GM11168 (cell line): ENCODE measurements at regions not wholly inside any gene's neighbourhood (a gene's known extent, or its start where the extent isn't known, plus 50 kb on each side); places are given as distances from the start of the nearest gene placed in this dataset.
"Not testable (repeated sequence)": the region's sequence is repeated elsewhere in the genome, so short reads cannot be mapped to it uniquely, and the experiment has no call there.

ENCODE experiments used
- in situ Hi-C: fragments of 300-500 bp; cut with MboI; formaldehyde crosslinking; loops from one replicate; pipeline ENCODE4 v1.12.0; 2022; ENCODE audit warnings: low sequenced_read_pairs; ENCODE audit not compliant: unreplicated experiment

DNA sequence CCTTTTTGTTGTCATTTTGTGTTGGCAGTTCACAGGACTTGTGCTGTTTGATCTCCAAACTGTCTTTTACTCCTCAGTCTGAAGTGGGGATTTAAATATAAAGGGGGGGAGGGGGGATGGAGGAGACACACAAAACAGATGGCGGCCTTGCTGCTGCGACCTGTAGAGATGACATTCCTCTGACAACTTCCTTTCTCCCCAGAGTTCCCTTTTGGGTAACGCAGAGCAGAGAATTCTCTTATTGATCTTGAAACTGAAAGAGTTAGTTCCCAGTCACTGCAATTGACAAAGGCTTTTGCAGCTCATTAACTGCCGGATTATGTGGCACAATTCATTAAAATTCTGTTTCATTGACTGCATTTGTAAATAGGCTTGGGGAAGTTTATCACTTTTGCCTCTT lies 279.3 kb downstream of the TSN start:
- in situ Hi-C loops = no loop called here

DNA sequence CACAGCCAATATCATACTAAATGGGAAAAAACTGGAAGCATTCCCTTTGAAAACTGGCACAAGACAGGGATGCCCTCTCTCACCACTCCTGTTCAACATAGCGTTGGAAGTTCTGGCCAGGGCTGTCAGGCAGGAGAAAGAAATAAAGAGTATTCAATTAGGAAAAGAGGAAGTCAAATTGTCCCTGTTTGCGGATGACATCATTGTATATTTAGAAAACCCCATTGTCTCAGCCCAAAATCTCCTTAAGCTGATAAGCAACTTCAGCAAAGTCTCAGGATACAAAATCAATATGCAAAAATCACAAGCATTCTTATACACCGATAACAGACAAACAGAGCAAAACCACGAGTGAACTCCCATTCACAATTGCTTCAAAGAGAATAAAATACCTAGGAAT lies 283.4 kb downstream of the TSN start:
- in situ Hi-C loops = not testable (repeated sequence)

DNA sequence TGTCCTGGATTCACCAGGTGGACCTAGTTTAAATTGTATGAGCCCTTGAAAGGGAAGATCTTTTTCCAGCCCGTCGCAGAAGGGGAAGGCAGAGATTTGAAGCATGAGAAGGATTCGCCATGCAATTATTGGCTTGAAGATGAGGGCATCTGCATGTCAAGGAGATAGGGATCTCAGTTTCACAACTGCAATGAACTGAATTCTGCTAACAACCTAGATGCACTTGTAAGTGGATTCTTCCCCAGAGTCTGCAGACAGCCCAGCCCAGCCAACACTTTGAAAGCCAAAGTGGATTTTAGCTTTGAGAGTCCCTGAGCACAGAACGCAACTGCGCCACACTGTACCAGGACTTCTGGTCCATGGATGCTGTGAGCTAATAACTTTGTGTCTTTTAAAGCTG lies 286.0 kb downstream of the TSN start:
- in situ Hi-C loops = no loop called here

DNA sequence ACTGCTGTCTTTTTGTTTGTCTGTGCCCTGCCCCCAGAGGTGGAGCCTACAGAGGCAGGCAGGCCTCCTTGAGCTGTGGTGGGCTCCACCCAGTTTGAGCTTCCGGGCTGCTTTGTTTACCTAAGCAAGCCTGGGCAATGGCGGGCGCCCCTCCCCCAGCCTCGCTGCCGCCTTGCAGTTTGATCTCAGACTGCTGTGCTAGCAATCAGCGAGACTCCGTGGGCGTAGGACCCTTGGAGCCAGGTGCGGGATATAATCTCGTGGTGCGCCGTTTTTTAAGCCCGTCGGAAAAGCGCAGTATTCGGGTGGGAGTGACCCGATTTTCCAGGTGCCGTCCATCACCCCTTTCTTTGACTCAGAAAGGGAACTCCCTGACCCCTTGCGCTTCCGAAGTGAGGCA lies 296.2 kb downstream of the TSN start:
- in situ Hi-C loops = not testable (repeated sequence)

DNA sequence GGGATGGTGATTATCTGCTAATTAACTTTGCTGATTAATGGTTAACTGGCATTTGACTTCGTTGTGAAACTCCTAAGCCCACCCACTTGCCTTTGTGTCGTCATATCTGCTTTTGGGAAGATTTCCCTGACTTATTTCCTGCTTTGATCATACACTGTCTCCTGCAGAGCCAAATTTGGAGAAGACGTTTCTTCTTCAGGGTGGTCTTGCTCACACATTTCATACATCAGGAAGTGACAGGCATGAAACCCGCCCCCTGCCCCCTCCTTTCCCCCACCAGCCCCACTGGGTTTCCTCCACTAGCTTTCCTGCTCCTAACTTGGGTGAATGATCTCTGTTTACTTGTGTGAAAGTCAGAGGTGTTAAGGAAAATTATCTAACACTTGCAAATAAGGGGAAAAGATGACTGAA lies 300.1 kb downstream of the TSN start:
- in situ Hi-C loops = no loop called here

DNA sequence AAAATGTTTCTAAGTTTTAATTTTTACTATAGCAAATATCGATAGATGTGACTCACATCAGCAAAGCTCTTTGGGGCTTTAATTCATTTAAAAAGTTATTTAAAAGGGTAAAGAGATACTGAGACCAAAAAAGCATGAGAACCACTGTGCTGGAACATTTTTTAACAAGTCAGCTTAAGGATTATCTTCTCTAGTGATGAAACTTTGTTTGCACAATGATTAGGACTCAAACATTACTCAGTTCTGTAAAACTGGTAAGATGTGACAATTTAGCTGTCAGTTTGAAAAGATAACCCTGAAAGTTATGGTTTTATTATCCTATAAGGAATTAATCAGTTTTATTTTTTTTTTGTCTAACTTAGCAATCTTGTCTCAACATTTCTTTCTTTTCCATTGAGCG lies 301.4 kb downstream of the TSN start:
- in situ Hi-C loops = no loop called here

DNA sequence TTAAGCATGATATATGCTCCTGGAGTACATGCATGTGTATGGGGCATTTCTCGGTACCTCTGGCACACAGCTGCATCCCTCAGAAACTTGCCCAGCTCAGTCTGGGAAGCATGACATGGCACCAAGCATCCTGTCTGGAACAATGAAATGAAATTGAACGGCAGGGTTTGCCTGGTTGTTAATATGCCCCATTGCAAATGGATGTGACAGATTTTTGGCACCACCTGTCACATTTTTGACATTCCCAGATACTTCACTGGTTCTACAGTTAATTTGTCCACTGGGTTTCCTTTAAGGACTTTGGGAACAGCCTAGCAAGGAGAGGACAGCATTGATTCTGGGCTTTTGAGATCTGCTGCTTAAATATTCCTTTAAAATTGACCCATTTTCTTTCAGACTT lies 305.8 kb downstream of the TSN start:
- in situ Hi-C loops = no loop called here

DNA sequence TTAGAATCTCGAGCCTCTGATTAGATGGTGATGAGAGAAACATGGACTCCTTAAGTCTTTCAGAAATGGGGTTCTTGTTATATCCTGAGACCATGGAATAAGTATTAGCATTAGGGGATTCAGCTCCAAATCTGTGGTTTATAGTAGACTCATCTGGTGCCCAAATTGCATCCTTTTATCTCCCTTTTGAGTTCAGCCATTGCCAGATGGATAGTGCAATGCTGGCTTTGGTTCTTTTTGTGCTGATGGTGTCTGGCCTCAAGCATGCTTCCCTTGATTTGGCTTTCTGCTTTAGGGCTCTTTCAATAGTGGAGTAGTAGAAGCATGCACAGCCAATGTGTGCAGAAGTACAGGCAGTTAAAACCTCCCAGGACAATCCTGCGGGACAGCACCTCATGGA lies 306.4 kb downstream of the TSN start:
- in situ Hi-C loops = no loop called here

DNA sequence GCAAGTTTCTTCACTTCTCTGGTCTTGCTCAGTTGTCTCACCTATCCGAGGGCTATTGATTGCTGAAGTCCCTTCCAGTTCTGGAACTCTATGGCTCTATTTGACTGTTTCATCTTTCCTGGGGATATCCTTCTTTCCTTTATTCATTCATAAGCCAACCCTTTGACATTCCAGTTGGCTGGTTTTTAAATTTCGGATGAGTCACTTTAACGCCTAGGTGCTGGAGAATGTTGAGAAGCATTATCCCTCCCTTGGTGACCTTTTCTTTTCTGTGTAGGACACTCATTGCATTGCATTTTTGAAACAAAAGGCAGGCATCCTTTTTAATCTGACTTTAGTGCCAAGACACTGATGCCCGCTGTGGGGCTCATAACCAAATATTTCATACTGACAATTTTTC lies 307.1 kb downstream of the TSN start:
- in situ Hi-C loops = no loop called here

DNA sequence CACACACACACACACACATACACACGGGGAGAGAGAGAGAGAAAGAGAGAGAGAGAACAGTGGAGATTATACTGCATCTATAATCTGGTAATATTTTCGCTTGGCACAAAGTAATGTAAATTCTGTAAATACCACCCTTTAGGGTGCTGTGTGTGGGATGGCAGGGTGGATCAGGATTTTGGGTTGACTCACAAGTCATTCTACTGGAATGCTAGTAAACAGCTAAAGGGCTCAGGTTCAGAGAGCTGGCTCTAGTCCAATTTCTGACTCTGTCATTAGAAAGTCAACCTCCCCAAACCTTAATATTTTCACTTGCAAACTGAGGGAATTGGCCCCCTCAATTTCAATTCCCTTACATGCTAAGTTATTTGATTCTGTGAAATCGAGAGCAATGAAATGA lies 308.3 kb downstream of the TSN start:
- in situ Hi-C loops = no loop called here

DNA sequence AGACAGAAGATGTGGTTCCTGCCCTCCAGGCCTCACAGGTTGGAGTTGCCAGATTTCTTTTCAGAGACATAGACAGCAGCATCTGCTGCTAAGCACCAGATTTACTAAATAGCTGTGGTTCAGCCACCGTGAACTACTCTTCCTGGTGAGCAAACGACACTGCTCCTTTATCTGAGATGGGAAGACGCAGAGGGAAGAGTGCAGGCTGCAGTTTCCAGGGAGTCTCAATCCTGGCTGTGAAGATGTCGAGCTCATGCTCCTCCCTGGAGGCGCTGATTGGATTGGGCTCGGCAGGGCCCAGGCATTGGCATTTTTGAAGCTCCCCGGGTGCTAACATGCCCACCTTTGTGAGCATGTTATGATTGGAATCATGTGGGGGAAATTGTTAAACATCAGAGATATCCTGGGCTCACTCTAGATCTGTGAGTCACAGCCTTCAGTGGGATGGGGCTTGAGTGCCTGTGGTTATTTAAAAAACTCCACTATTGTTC lies 314.8 kb downstream of the TSN start:
- in situ Hi-C loops = no loop called here

DNA sequence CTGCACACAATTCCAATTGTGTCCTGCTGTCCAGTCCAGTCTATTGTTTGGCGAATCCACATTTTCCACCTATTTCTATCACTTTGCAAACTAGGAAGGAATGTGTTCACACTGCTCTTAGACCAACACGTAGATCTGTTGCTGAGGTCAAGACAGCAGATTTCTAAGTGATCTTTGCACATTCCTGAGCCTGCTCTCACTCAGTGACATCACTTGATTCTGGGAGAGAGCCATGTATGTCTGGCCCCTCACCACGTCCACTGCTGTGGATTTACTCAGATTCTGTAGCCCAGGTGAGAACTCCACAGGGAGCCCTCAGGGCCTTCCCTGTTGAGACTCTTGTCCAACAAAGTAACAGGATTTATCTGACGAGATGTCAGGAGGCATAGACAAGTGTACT lies 317.2 kb downstream of the TSN start:
- in situ Hi-C loops = no loop called here

DNA sequence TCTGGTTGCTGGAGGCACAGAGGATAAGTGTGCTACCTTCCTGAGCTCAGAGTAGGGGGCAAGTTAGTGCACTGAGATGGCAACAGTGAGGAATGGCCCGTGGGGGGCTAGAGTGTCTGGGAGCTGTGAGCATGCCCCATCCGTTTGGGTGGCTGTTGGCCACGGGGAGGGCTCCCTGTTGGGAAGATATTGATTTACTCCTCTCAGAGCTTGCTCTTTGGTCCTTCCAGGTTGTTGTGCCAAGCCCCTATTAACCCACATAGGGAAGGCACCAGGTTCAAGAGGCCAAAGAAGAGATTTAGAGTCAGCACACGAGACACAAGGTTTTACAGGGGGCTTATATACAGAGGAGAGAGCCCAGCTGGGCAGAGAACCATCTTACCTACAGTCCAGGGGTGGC lies 318.8 kb downstream of the TSN start:
- in situ Hi-C loops = no loop called here

DNA sequence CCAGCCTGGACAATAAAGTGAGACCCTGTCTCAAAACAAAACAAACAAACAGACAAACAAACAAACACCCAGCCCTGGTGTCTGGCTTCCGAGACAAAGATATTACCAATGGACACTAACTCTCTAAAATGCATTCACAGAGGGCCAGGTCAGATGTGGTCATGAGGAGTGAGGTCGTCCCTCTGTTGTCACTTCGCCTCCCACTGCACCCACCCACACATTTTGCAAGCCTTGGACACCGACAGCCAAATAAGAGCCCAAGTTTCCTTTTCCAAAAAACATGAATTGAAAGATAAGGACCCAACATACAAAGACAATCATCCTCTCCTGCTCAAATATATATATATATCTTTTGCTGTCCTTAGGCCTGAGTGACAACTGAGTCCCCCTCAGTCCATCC lies 319.9 kb downstream of the TSN start:
- in situ Hi-C loops = no loop called here

DNA sequence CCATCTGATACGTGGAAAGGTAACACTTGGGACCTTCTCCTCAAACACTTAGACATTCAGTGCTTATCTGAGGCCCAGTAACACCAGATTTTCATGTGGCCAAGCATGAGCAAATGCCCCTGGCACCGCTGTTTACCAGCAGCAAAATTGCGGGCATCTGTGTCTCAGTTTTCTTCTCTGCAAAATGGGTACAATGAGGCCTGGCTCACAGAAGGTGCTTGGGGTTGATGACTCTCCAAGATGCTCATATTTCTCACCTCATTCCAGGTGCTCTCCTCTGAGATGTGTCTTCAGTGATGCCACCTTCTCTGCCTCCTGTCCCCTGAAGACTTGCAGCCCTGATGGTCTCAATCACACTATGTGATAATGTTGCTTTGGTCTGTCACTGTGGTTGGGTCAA lies 321.7 kb downstream of the TSN start:
- in situ Hi-C loops = no loop called here

DNA sequence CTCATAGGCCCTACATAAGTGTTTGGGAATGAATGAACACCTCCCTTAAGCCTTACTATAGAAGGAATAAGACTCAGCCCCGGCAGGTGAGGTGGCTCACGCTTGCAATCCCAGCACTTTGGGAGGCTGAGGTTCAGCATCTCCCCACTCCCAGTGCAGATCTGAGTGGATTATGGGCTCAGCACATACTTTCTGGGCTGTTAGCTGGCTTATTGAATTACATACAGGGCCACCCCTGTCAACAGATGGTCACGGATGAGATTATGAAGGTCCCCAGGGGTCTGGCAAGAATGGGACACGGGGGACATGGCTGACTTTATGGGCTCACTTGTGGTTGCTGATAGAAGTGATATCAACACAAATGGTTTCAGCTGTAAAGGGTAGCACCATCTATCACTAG lies 322.3 kb downstream of the TSN start:
- in situ Hi-C loops = no loop called here

DNA sequence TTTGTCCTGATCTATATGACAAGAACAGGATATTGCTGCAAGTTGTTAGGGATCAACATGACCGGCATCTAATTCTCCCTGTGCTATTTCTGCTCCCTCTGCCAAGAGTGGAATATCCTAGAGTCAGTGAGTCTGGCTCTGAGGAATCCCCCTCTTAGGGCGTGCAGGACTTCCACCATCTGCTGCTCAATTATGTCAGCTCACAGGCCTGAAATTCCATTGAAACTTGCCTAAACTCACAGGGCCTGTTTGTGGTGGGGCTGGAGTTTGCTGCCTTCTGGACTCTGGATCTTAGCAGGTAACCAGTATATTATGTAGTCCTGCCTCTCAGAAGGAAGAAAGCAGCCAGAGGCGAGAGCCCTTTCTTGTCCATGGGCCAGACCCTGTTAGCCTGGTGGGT lies 323.0 kb downstream of the TSN start:
- in situ Hi-C loops = no loop called here

DNA sequence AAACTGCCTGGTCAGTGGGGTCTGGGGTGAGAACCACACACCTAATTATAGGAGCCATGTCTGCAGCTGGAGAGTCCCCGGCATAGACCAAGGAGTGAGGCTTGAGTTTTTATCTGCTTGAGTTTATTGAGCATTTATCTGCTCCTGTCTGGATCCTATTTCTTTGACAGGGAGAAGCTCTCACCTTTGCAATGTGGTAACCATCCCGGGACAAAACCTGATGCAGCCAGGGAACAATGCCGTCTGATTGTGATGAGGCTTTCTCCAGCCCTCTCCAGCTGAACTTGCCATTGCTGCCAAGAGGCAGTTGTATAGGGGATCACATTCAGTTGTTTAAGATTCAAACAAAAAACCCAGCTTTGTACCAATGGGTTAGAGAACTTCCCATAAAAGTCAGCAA lies 324.4 kb downstream of the TSN start:
- in situ Hi-C loops = no loop called here

DNA sequence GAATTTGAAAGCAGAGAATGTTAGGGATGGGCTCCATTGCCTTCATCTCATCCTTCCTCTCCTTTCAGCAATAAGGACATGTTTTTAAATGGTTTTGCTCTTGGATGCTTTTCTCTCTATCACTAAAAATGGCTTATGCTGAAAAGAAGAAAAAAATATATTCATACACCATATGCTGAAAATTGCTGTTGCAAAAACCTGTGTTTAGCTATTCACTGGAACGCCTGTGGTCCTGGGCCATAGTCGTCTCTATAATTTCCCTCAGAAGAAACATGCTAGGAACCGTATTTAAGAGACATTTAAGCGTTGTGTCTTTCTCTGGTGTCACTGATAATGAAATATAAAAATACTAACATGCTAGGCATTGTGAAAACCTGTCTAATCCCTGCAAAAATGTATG lies 324.9 kb downstream of the TSN start:
- in situ Hi-C loops = no loop called here

DNA sequence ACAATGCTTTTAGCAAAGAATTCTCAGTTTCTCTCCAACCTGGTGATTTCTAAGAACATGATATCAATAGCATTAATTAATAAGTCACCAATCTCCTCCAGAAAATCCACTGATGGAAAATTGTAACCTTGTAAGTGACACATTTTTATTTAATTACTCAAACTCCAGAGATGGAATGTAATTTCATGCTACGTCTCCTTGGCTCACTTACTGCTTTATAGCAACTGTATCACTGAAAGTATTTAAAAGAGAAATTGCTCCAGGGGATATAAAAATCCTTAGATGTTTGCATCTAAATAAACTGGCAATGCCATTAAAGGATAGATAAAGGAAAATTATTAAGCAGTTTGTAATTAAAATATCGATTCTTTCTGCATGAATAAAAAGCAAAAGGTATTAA lies 325.4 kb downstream of the TSN start:
- in situ Hi-C loops = no loop called here

DNA sequence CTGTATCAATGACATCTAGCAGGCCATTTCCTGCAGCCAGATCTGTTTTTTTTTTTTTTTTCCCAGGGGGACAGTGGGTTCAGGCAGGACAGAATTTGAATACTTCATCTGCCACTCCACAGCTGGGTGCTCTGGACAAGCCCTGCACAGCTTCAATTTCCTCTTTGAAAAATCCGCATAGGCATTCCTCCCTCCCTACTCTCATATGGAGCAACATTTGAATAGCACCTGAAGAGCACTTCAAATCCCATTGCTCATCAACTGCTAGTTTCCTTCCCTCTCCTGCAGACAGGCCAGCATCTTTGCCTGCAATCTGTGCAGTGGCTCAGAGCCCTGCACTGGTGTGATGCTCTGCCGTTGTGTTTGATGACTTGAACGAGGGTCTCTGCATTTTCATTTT lies 326.3 kb downstream of the TSN start:
- in situ Hi-C loops = no loop called here

DNA sequence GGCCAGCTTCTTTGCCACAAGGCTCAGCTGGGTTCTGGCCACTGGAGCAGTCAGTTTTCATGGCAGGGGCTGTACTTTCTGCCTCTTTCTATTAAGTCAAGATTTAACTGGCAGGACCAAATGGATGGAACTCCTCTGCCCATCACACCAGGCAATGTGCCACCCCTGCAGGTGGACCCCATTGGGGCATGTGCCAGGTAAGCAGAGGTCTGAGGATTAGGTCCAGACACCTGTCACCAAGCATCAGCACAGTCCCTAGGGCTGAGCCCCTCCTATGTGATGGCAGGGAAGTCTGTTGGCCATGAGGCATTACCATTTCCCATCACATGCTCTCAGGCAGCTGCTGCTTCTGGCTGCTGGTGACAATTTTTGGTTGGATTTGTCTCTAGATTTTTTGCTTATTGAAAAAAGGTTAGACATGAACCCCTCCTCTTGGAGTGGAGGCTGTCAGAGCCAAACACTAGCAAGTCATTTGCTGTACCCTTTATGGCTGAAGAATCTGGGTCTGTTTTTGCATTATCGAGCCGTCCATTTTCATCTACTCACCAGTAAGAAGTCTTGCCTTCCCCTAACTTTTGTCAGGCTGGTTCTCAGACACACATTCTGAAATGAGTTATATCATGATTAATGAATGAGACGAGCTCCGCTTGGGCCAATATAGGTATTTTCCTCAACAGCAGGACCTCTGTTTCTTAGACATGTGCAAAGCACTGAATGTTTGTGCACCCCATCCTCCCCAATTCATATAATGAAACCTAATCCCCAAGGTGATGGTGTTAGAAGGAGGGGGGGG lies 328.0 kb downstream of the TSN start:
- in situ Hi-C loops = no loop called here
